GM21367 (cell line): ENCODE measurements at regions not wholly inside any gene's neighbourhood (a gene's known extent, or its start where the extent isn't known, plus 50 kb on each side); places are given as distances from the start of the nearest gene placed in this dataset.

ENCODE experiments used
- ATAC-seq: cut with Tn5 transposase; IDR thresholded peaks from one replicate; pipeline ENCODE4 v1.9.1; 2021; ENCODE audit not compliant: unreplicated experiment

- no peak for ATAC-seq
Measured at GRCh38 chr5:143992496-143992895, 178.0 kb downstream of the YIPF5 start.

GRCh38 chr5:144002876-144003275, 167.6 kb downstream of the YIPF5 start:
- ATAC-seq: no peak

GRCh38 chr5:144003636-144004035, 166.8 kb downstream of the YIPF5 start:
- no peak for ATAC-seq

GRCh38 chr5:144004146-144004545, 166.3 kb downstream of the YIPF5 start:
- no peak for ATAC-seq

GRCh38 chr5:144004751-144005150, 165.7 kb downstream of the YIPF5 start:
- no peak for ATAC-seq

GRCh38 chr5:144009116-144009515, 161.3 kb downstream of the YIPF5 start:
- no peak for ATAC-seq

- ATAC-seq: no peak
Measured at GRCh38 chr5:144011388-144011787, 159.1 kb downstream of the YIPF5 start.

GRCh38 chr5:144013816-144014215, 156.6 kb downstream of the YIPF5 start:
- no peak for ATAC-seq

- no peak for ATAC-seq
Measured at GRCh38 chr5:144015961-144016360, 154.5 kb downstream of the YIPF5 start.

- ATAC-seq: no peak
Measured at GRCh38 chr5:144017119-144017518, 153.3 kb downstream of the YIPF5 start.

- no peak for ATAC-seq
Measured at GRCh38 chr5:144017631-144018030, 152.8 kb downstream of the YIPF5 start.

GRCh38 chr5:144024090-144024489, 146.4 kb downstream of the YIPF5 start:
- ATAC-seq: no peak

GRCh38 chr5:144024545-144024944, 145.9 kb downstream of the YIPF5 start:
- no peak for ATAC-seq

GRCh38 chr5:144026286-144026685, 144.2 kb downstream of the YIPF5 start:
- no peak for ATAC-seq

- no peak for ATAC-seq
Measured at GRCh38 chr5:144028058-144028457, 142.4 kb downstream of the YIPF5 start.

- ATAC-seq: no peak
Measured at GRCh38 chr5:144028636-144029035, 141.8 kb downstream of the YIPF5 start.

GRCh38 chr5:144030904-144031303, 139.6 kb downstream of the YIPF5 start:
- ATAC-seq: no peak

- ATAC-seq: no peak
Measured at GRCh38 chr5:144032375-144032774, 138.1 kb downstream of the YIPF5 start.

GRCh38 chr5:144033486-144033885, 137.0 kb downstream of the YIPF5 start:
- ATAC-seq: no peak

GRCh38 chr5:144035046-144035740, 135.3 kb downstream of the YIPF5 start:
- no peak for ATAC-seq

- no peak for ATAC-seq
Measured at GRCh38 chr5:144036476-144036875, 134.0 kb downstream of the YIPF5 start.

- ATAC-seq: no peak
Measured at GRCh38 chr5:144040615-144041305, 129.7 kb downstream of the YIPF5 start.

GRCh38 chr5:144042156-144042555, 128.3 kb downstream of the YIPF5 start:
- ATAC-seq: no peak
